22Rv1 (cell line): ENCODE measurements at regions not wholly inside any gene's neighbourhood (a gene's known extent, or its start where the extent isn't known, plus 50 kb on each side); places are given as distances from the start of the nearest gene placed in this dataset.

Experiments
- CTCF ChIP-seq: fragments of 450-650 bp; IDR thresholded peaks from 2 replicates; pipeline ENCODE4 v1.5.1; 2017; ENCODE audit warnings: mild to moderate bottlenecking
- ZFX ChIP-seq: fragments of 450-650 bp; IDR thresholded peaks from 2 replicates; pipeline ENCODE4 v1.6.1; 2017; ENCODE audit warnings: antibody characterized with exemption, borderline replicate concordance

- TF ChIP-seq CTCF, result no peak
- TF ChIP-seq ZFX, result no peak
These were observed 271.4 kb downstream of the ZEB2 start for GRCh38 chr2:144248350-144249034.
